Upper lobe of left lung (tissue), 6 donors: ENCODE measurements at regions not wholly inside any gene's neighbourhood (a gene's known extent, or its start where the extent isn't known, plus 50 kb on each side); places are given as distances from the start of the nearest gene placed in this dataset.

Source experiments
- ATAC-seq, 2 donors: fragments of 200-7000 bp; cut with Tn5 transposase; one replicate each; pipeline ENCODE4 v1.9.1; 2022; ENCODE audit warnings: mild to moderate bottlenecking in 2 of 2, moderate library complexity in 2 of 2; ENCODE audit not compliant: low FRiP score in 2 of 2
- DNase-seq, 2 donors: peaks; one replicate each; pipeline ENCODE4 v3.0.0-alpha.2; 2019 to 2020
- H3K27ac ChIP-seq, 4 donors: fragments of 200-600 bp; sonication (generic); one replicate each; pipeline ENCODE4 v1.5.1; 2016 to 2019
- H3K27me3 ChIP-seq, 4 donors: fragments of 200-600 bp; sonication (generic); one replicate each; pipeline ENCODE4 v1.5.1; 2017 to 2019
- H3K36me3 ChIP-seq, 4 donors: fragments of 200-600 bp; sonication (generic); one replicate each; pipeline ENCODE4 v1.5.1; 2016 to 2019
- H3K4me1 ChIP-seq, 4 donors: fragments of 200-600 bp; sonication (generic); one replicate each; pipeline ENCODE4 v1.5.1; 2018 to 2019
- H3K4me3 ChIP-seq, 4 donors: fragments of 200-600 bp; sonication (generic); one replicate each; pipeline ENCODE4 v1.5.1; 2017 to 2019; ENCODE audit warnings: mild to moderate bottlenecking in 2 of 4, moderate library complexity in 1 of 4
- H3K9me3 ChIP-seq, 4 donors: fragments of 200-600 bp; sonication (generic); one replicate each; pipeline ENCODE4 v1.5.1; 2018 to 2019
- EP300 ChIP-seq, 4 donors: sonication (generic); formaldehyde crosslinking; IDR thresholded peaks; one replicate each; pipeline ENCODE4 v1.5.1; 2017; ENCODE audit warnings: antibody characterized with exemption in 4 of 4, control low read depth in 2 of 4
- POLR2A ChIP-seq, 4 donors: fragments of 450-650 bp; IDR thresholded peaks; one replicate each; pipeline ENCODE4 v1.5.1; 2016 to 2017; ENCODE audit warnings: antibody characterized with exemption in 4 of 4, mild to moderate bottlenecking in 2 of 4
- POLR2AphosphoS5 ChIP-seq, 2 donors: sonication (generic); formaldehyde crosslinking; IDR thresholded peaks; one replicate each; pipeline ENCODE4 v1.5.1; 2017; ENCODE audit warnings: antibody characterized with exemption in 2 of 2
- WGBS, 2 donors: methylation state at CpG; one replicate each; pipeline ENCODE4 v1.1.5; 2017 to 2018; 5-methylcytosine and 5-hydroxymethylcytosine counted together
- TF ChIP-seq, protein P1 (sequence below), 6 experiments: fragments of 450-650 bp in 4 of 6; fragments of 200-600 bp in 2 of 6; sonication (generic) in 2 of 6; IDR thresholded peaks; one replicate each; pipeline ENCODE4 v1.5.1; 2016 to 2019; ENCODE audit warnings: antibody characterized with exemption in 6 of 6
- donor health status: DM: no; HTN: no; CAD: no; lungs with moderate emphysema.
- donor health status: DM: no; HTN: yes; CAD: no; lungs with severe emphysema.

GRCh38 chr10:128398999-128399398 is 272.8 kb upstream of the MKI67 start:
- Histone ChIP-seq H3K27ac (no peak overlapping the region), H3K9me3 (peaks cover 0 to 7% (median 3%) of the 10 kb centered on the region in 4 donors), H3K4me3 (no peak overlapping the region), H3K4me1 (no peaks in the 10 kb centered on the region), H3K27me3 (no peaks in the 10 kb centered on the region), H3K36me3 (no peaks in the 10 kb centered on the region)
- WGBS, 2 donors, result 67% methylated on average over 1 of the region's 1 CpG; no CpG with 5 or more reads in 1 of the 2 donors
- TF ChIP-seq, protein P1, sequence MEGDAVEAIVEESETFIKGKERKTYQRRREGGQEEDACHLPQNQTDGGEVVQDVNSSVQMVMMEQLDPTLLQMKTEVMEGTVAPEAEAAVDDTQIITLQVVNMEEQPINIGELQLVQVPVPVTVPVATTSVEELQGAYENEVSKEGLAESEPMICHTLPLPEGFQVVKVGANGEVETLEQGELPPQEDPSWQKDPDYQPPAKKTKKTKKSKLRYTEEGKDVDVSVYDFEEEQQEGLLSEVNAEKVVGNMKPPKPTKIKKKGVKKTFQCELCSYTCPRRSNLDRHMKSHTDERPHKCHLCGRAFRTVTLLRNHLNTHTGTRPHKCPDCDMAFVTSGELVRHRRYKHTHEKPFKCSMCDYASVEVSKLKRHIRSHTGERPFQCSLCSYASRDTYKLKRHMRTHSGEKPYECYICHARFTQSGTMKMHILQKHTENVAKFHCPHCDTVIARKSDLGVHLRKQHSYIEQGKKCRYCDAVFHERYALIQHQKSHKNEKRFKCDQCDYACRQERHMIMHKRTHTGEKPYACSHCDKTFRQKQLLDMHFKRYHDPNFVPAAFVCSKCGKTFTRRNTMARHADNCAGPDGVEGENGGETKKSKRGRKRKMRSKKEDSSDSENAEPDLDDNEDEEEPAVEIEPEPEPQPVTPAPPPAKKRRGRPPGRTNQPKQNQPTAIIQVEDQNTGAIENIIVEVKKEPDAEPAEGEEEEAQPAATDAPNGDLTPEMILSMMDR (IDR thresholded peaks at IDR 0.05), result no peak
- TF ChIP-seq POLR2A (IDR thresholded peaks at IDR 0.05), result no peak
- TF ChIP-seq POLR2AphosphoS5 (IDR thresholded peaks at IDR 0.05), result no peak
- TF ChIP-seq EP300 (IDR thresholded peaks at IDR 0.05), result no peak
- ATAC-seq (no peak), DNase-seq (no peak)

- Histone ChIP-seq H3K4me3 (no peak overlapping the region), H3K27ac (no peak overlapping the region), H3K4me1 (no peaks in the 10 kb centered on the region), H3K27me3 (no peaks in the 10 kb centered on the region), H3K9me3 (peaks cover 0 to 7% (median 3%) of the 10 kb centered on the region in 4 donors), H3K36me3 (no peaks in the 10 kb centered on the region)
- no peak for TF ChIP-seq POLR2AphosphoS5 (IDR thresholded peaks at IDR 0.05)
- TF ChIP-seq POLR2A (IDR thresholded peaks at IDR 0.05), result no peak
- TF ChIP-seq, protein P1 (IDR thresholded peaks at IDR 0.05), result no peak
- TF ChIP-seq EP300 (IDR thresholded peaks at IDR 0.05), result no peak
- DNase-seq (no peak), ATAC-seq (no peak)
- WGBS, 2 donors, result 71 to 73% methylated on average over 8 of the region's 8 CpGs
Measured at GRCh38 chr10:128400564-128400963, 274.3 kb upstream of the MKI67 start.

GRCh38 chr10:128405450-128405849 is 279.2 kb upstream of the MKI67 start:
- WGBS, 2 donors, result 80 to 83% methylated on average over 5 to 8 of the region's 8 CpGs
- Histone ChIP-seq H3K27ac (no peak overlapping the region), H3K36me3 (no peaks in the 10 kb centered on the region), H3K4me1 (no peaks in the 10 kb centered on the region), H3K4me3 (no peak overlapping the region), H3K9me3 (peaks cover 0 to 7% (median 3%) of the 10 kb centered on the region in 4 donors), H3K27me3 (no peaks in the 10 kb centered on the region)
- no peak for TF ChIP-seq EP300 (IDR thresholded peaks at IDR 0.05)
- TF ChIP-seq, protein P1 (IDR thresholded peaks at IDR 0.05), result no peak
- TF ChIP-seq POLR2A (IDR thresholded peaks at IDR 0.05), result no peak
- TF ChIP-seq POLR2AphosphoS5 (IDR thresholded peaks at IDR 0.05), result no peak
- no peak for DNase-seq
- peak in 1 of 2 donors; percentile 62 for ATAC-seq

- TF ChIP-seq EP300 (IDR thresholded peaks at IDR 0.05), result no peak
- TF ChIP-seq, protein P1 (IDR thresholded peaks at IDR 0.05), result no peak
- H3K27ac ChIP-seq, result no peak overlapping the region
- no peaks in the 10 kb centered on the region for H3K27me3 ChIP-seq
- no peak overlapping the region for H3K4me3 ChIP-seq
- no peaks in the 10 kb centered on the region for H3K9me3 ChIP-seq
- DNase-seq (no peak), ATAC-seq (no peak)
- no peaks in the 10 kb centered on the region for H3K4me1 ChIP-seq
- H3K36me3 ChIP-seq, result no peaks in the 10 kb centered on the region
- WGBS, 2 donors, result 75 to 76% methylated on average over 1 of the region's 1 CpG
Measured at GRCh38 chr10:128411643-128412042, 285.4 kb upstream of the MKI67 start.

DNA sequence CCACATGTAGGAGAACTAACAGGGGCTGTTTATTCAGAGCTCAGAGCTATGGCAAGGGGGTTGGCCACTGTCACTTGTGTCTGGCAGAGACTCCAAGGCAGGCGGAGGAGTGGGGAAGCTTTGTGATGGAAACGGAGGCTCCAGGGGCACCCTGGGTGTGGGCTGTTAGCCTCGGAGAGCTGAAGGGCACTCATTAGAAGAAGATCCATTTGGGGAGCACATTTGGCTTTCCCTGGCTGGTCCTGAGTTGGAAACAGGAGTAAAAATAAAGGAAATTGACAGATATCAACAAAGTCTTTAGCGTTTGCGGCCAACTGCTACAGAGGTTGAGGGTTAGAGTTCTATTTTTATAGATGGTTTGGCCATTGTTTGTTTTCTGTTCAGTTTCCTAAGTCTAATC is 288.3 kb upstream of the MKI67 start:
- no peaks in the 10 kb centered on the region for H3K9me3 ChIP-seq
- ATAC-seq, result no peak
- no peak overlapping the region for H3K27ac ChIP-seq
- DNase-seq, result no peak
- no peaks in the 10 kb centered on the region for H3K4me1 ChIP-seq
- H3K4me3 ChIP-seq, result no peak overlapping the region
- TF ChIP-seq POLR2A (IDR thresholded peaks at IDR 0.05), result no peak
- no peak for TF ChIP-seq EP300 (IDR thresholded peaks at IDR 0.05)
- TF ChIP-seq, protein P1 (IDR thresholded peaks at IDR 0.05), result no peak
- TF ChIP-seq POLR2AphosphoS5 (IDR thresholded peaks at IDR 0.05), result no peak
- H3K36me3 ChIP-seq, result no peaks in the 10 kb centered on the region
- WGBS, 2 donors, result 69 to 82% methylated on average over 5 of the region's 5 CpGs
- H3K27me3 ChIP-seq, result no peaks in the 10 kb centered on the region
